GM12864 (cell line): ENCODE measurements at regions not wholly inside any gene's neighbourhood (a gene's known extent, or its start where the extent isn't known, plus 50 kb on each side); places are given as distances from the start of the nearest gene placed in this dataset.
"Not testable (repeated sequence)": the region's sequence is repeated elsewhere in the genome, so short reads cannot be mapped to it uniquely, and the experiment has no call there.

ENCODE experiments used
- DNase-seq: peaks from one replicate; pipeline ENCODE4 v3.0.0-alpha.2; 2011; ENCODE audit warnings: low read depth
- H3K4me3 ChIP-seq: 2 replicates; pipeline ENCODE4 v1.5.1; 2011; ENCODE audit warnings: mild to moderate bottlenecking, low read depth, low read length, control low read depth
- TF ChIP-seq, protein P1 (sequence below): IDR thresholded peaks from 2 replicates; pipeline ENCODE4 v1.5.1; 2011; ENCODE audit warnings: low read depth, mild to moderate bottlenecking, moderate library complexity, low read length, control low read depth, inconsistent platforms; ENCODE audit errors: missing control alignments

DNA sequence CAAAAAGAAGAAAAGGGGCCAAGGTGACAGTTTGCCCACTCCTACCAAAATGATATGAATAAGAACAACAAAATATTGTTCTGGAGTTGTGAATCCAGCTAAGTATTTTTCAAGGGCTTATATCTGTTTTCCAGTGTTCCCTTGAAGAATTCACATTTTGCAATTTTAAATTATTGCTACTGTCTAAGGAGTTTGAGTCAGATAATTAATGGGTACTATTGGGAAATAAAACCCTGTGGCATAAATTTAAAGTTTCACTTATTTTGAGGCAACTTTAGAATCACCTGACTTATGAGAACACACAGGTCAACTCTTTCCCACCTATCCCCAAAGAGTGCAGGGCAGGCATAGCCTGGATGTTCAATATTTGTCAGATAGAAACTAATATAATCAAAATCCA lies 188.0 kb upstream of the GHR start:
- TF ChIP-seq, protein P1, sequence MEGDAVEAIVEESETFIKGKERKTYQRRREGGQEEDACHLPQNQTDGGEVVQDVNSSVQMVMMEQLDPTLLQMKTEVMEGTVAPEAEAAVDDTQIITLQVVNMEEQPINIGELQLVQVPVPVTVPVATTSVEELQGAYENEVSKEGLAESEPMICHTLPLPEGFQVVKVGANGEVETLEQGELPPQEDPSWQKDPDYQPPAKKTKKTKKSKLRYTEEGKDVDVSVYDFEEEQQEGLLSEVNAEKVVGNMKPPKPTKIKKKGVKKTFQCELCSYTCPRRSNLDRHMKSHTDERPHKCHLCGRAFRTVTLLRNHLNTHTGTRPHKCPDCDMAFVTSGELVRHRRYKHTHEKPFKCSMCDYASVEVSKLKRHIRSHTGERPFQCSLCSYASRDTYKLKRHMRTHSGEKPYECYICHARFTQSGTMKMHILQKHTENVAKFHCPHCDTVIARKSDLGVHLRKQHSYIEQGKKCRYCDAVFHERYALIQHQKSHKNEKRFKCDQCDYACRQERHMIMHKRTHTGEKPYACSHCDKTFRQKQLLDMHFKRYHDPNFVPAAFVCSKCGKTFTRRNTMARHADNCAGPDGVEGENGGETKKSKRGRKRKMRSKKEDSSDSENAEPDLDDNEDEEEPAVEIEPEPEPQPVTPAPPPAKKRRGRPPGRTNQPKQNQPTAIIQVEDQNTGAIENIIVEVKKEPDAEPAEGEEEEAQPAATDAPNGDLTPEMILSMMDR, result no peak
- DNase-seq, result no peak
- H3K4me3 ChIP-seq, result no peak overlapping the region

DNA sequence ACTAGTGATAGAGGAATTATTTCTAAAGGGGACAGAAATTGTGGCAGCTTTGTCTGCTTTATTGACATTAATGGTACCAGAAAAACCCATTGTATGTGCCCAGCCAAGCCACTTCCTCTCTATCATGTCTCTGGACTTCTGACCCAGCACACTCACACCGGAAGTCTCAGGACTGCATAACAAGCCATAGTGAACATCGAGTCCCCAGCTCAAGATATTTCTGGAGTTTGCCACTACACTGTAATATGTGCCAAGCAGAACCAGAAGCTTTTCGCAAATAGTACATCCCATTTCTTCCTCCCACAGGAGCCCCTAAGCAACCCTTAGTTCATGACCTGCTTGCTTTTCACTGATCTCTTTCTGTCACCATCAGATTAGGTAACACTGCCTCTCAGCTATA lies 187.4 kb upstream of the GHR start:
- no peak overlapping the region for H3K4me3 ChIP-seq
- no peak for DNase-seq
- TF ChIP-seq, protein P1, result no peak

DNA sequence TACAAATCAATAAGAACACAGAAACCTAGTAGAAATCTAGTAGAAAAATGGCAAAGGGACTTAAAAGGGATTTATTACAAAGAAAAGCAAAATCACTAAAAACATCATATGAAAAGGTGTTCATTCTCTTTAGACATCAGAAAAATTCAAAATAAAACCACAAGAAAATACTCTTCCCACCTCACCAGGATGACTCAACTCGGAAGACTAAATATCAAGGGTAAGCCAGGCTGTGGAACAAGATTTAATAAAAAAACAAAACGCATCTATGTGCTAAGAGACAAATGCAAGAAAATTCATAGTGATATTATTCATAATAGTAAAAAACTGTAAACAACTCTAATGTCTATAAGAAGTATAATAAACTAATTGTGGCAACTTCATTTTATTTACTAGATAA lies 181.6 kb upstream of the GHR start:
- H3K4me3 ChIP-seq, result no peak overlapping the region
- DNase-seq, result no peak
- TF ChIP-seq, protein P1, result no peak

DNA sequence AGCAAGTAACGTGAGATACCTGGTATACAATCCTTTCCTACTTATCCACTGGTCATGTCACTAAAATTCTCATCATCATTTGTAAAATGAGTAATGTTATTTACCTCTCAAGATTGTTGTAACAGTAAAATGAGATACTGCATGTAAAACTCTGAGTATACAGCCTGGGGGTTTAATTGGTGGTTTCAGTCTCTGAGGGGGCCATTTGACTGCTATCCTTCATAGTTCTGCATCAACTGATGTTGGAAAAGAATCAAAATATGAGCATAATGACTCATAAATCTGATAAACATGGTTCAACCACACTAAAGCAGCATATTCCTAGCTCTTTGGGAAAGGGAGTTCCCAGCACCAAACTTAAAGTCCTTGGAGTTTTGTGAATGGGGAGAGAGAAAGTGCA lies 181.0 kb upstream of the GHR start:
- TF ChIP-seq, protein P1, result no peak
- no peak for DNase-seq
- H3K4me3 ChIP-seq, result no peak overlapping the region

DNA sequence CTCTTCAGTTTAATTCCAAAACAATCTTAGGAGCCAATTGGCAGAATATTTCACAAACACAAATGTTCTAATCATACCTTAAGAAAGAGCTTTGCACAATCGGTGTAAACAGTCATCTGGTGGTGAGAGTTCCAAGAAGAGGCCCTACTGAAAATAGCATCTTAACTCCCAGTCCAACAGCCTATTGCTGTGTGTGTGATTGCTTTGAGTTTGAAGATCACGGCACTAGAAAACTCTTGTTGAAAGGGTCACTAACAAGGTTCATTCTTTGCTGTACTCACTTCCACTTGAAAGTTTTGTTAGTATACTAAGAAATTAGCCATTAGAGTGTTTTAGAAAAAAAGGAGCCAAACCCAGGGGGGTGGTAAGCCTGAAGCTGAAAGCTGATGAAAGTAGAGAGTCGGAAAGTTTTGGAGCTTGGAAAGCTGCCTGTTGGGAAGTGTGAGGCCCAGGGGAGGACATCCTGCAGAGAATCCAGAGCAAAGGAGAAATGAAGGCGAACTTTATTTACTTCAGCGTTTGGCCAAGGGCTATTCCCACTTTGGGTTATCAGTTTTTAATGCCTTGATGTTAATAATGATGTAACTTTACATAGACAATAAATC lies 180.3 kb upstream of the GHR start:
- H3K4me3 ChIP-seq, result no peak overlapping the region
- DNase-seq, result no peak
- TF ChIP-seq, protein P1, result no peak

DNA sequence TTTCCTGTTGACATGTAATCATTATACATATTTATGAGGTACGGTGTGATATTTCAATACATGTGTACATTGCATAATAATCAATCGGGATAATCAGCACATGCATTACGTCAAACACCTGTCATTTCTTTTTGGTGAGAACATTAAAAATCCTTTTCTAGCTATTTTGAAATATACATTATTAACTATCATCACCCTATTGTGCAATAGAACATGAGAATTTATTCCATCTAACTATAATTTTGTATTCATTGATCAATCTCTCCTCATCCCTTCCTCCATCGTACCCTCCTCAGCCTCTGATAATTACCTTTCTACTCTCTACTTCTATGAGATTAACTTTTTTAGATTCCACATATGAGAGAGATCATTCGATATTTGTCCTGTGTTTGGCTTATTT lies 170.9 kb upstream of the GHR start:
- DNase-seq, result no peak
- TF ChIP-seq, protein P1, result no peak
- no peak overlapping the region for H3K4me3 ChIP-seq

DNA sequence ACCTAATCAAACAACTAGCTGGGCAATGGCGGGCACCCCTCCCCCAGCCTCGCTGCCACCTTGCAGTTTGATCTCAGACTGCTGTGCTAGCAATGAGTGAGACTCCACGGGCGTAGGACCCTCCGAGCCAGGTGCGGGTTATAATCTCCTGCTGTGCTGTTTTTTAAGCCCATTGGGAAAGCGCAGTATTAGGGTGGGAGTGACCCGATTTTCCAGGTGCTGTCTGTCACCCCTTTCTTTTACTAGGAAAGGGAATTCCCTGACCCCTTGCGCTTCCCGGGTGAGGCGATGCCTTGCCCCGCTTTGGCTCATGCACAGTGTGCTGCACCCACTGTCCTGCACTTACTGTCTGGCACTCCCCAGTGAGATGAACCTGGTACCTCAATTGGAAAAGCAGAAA lies 163.3 kb upstream of the GHR start:
- not testable (repeated sequence) for DNase-seq, H3K4me3 ChIP-seq
